GM21723 (cell line): ENCODE measurements at regions not wholly inside any gene's neighbourhood (a gene's known extent, or its start where the extent isn't known, plus 50 kb on each side); places are given as distances from the start of the nearest gene placed in this dataset.
A peak's percentile ranks its signal among the peaks of the same experiment; 100 is the strongest.

Source experiments
- ATAC-seq: cut with Tn5 transposase; IDR thresholded peaks from one replicate; pipeline ENCODE4 v1.9.1; 2021; ENCODE audit warnings: mild to moderate bottlenecking, moderate library complexity; ENCODE audit not compliant: unreplicated experiment

GRCh38 chr2:42108852-42109251 is 60.3 kb upstream of the EML4 start:
- no peak for ATAC-seq

GRCh38 chr2:42109959-42110640 is 59.1 kb upstream of the EML4 start:
- no peak for ATAC-seq

- no peak for ATAC-seq
Observed at GRCh38 chr2:42110641-42111322, 58.4 kb upstream of the EML4 start.

GRCh38 chr2:42112418-42112817 is 56.7 kb upstream of the EML4 start:
- ATAC-seq: no peak

GRCh38 chr2:42113452-42113851 is 55.7 kb upstream of the EML4 start:
- no peak for ATAC-seq

- no peak for ATAC-seq
Observed at GRCh38 chr2:42114091-42114490, 55.1 kb upstream of the EML4 start.

GRCh38 chr2:42115588-42115987 is 53.6 kb upstream of the EML4 start:
- ATAC-seq: no peak

- ATAC-seq: no peak
Observed at GRCh38 chr2:42116195-42117181, 52.7 kb upstream of the EML4 start.

GRCh38 chr2:42117182-42117579 is 52.0 kb upstream of the EML4 start:
- ATAC-seq: no peak

GRCh38 chr2:42117923-42118753 is 51.0 kb upstream of the EML4 start:
- ATAC-seq: peak; percentile 96

- ATAC-seq: no peak
Observed at GRCh38 chr2:42118754-42119569, 50.2 kb upstream of the EML4 start.
